ENCODE measurements at regions not wholly inside any gene's neighbourhood (a gene's known extent, or its start where the extent isn't known, plus 50 kb on each side); places are given as distances from the start of the nearest gene placed in this dataset.

DNA sequence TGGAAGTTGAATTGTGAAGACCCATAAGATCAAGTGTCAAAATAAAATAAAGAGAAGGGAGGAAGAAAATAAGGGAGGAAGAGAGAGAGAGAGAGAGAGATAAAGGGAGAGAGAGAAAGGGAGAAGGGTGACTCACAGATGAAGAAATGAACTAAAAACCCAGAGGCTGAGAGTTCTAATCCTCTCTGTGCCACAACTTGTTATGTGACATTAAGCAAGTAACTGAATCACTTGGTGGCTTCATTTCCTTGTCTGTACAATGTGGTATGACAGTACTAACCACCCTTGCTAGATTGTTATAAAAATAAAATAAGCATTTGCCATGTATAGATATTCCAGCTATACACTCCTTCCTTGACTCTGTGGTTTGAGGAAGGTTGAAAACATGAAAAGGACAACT is 189.0 kb upstream of the FRMD6 start:
- Histone ChIP-seq H3K4me1 (ENCODE audit: insufficient read depth, low read length, poor library complexity, severe bottlenecking) (no peaks in the 10 kb centered on the region), H3K27ac (ENCODE audit: low read depth, low read length, poor library complexity, severe bottlenecking) (no peak overlapping the region), H3K27me3 (replicated peaks; ENCODE audit: insufficient read depth, low read depth, low read length, poor library complexity) (no peaks in the 10 kb centered on the region), H3K36me3 (ENCODE audit: insufficient read depth, low read length, poor library complexity, severe bottlenecking) (no peaks in the 10 kb centered on the region), H3K4me3 (ENCODE audit: low read depth, low read length, poor library complexity, severe bottlenecking) (no peak overlapping the region), H3K9me3 (ENCODE audit: low read depth, low read length, poor library complexity, severe bottlenecking) (no peaks in the 10 kb centered on the region)
- no TSS peak for BruUV-seq (replicated peaks)
- TF ChIP-seq, protein P1, sequence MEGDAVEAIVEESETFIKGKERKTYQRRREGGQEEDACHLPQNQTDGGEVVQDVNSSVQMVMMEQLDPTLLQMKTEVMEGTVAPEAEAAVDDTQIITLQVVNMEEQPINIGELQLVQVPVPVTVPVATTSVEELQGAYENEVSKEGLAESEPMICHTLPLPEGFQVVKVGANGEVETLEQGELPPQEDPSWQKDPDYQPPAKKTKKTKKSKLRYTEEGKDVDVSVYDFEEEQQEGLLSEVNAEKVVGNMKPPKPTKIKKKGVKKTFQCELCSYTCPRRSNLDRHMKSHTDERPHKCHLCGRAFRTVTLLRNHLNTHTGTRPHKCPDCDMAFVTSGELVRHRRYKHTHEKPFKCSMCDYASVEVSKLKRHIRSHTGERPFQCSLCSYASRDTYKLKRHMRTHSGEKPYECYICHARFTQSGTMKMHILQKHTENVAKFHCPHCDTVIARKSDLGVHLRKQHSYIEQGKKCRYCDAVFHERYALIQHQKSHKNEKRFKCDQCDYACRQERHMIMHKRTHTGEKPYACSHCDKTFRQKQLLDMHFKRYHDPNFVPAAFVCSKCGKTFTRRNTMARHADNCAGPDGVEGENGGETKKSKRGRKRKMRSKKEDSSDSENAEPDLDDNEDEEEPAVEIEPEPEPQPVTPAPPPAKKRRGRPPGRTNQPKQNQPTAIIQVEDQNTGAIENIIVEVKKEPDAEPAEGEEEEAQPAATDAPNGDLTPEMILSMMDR (conservative IDR thresholded peaks at IDR 0.05; ENCODE audit: low read depth, low read length) = no peak
- TF ChIP-seq EZH2 (IDR thresholded peaks at IDR 0.05; ENCODE audit: borderline replicate concordance, low read depth, low read length, poor library complexity, severe bottlenecking) = no peak
- ChIA-PET POLR2A (ENCODE audit: low non-redundant PET) (interaction anchor here (0.6 kb wide), 1 partner anchor 609 kb away, joined by 12 read pairs; no protein-coding TSS in a partner anchor), CTCF (no interaction called here)
- intact Hi-C loops (cut with micrococcal nuclease; ENCODE audit: unreplicated experiment) = no loop called here
- no peak for DNase-seq (ENCODE audit: low spot score)

DNA sequence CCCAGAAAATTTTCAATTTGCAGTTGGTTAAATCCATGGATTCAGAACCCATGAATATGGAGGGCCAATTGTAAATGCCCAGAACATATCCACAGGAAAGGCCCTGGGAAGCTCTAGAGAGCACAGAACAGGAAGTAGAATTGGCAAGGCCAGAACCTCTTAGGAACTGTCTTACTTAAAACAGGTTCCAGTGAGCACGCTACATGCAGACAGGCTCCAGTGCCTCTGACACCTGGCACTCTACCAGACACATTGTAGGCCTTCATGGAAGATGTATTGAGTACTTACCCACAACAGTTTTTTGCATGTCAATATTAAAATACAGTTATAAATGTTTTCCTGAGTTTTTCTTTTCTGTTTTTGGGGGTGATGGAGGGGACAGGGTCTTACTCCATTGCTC is 188.2 kb upstream of the FRMD6 start:
- ChIA-PET POLR2A (ENCODE audit: low non-redundant PET) (no interaction called here), CTCF (interaction anchor here (0.7 kb wide), 1 partner anchor 1371 kb away, joined by 3 read pairs; no protein-coding TSS in a partner anchor)
- H3K36me3 ChIP-seq (ENCODE audit: insufficient read depth, low read length, poor library complexity, severe bottlenecking) = no peaks in the 10 kb centered on the region
- H3K4me3 ChIP-seq (ENCODE audit: low read depth, low read length, poor library complexity, severe bottlenecking) = no peak overlapping the region
- no peaks in the 10 kb centered on the region for H3K27me3 ChIP-seq (replicated peaks; ENCODE audit: insufficient read depth, low read depth, low read length, poor library complexity)
- no peak for DNase-seq (ENCODE audit: low spot score)
- TF ChIP-seq, protein P1 (conservative IDR thresholded peaks at IDR 0.05; ENCODE audit: low read depth, low read length) = no peak
- no peak for TF ChIP-seq EZH2 (IDR thresholded peaks at IDR 0.05; ENCODE audit: borderline replicate concordance, low read depth, low read length, poor library complexity, severe bottlenecking)
- H3K4me1 ChIP-seq (ENCODE audit: insufficient read depth, low read length, poor library complexity, severe bottlenecking) = no peaks in the 10 kb centered on the region
- H3K9me3 ChIP-seq (ENCODE audit: low read depth, low read length, poor library complexity, severe bottlenecking) = no peaks in the 10 kb centered on the region
- no TSS peak for BruUV-seq (replicated peaks)
- no peak overlapping the region for H3K27ac ChIP-seq (ENCODE audit: low read depth, low read length, poor library complexity, severe bottlenecking)
- intact Hi-C loops (cut with micrococcal nuclease; ENCODE audit: unreplicated experiment) = no loop called here

DNA sequence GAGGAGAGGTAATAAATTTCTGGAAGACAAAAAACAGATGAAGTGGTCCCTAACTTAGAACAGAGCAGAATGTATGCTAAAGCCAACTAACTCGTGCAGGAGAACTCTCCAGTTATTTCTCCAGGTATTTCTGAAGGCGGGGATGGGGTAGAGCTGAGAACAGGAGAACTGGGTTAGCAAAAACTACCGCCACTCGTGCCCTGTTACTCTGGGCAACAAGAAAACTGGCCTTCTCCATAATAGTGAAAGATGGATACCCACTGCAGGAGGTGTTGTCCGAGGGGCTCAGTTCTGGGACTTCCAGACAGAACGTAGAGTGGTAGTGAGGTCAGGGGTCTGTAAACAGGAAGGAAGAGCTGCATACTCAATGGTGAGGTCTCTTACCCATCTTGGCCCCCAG is 187.3 kb upstream of the FRMD6 start:
- ChIA-PET POLR2A (ENCODE audit: low non-redundant PET) (no interaction called here), CTCF (no interaction called here)
- Histone ChIP-seq H3K9me3 (ENCODE audit: low read depth, low read length, poor library complexity, severe bottlenecking) (no peaks in the 10 kb centered on the region), H3K27me3 (replicated peaks; ENCODE audit: insufficient read depth, low read depth, low read length, poor library complexity) (no peaks in the 10 kb centered on the region), H3K4me1 (ENCODE audit: insufficient read depth, low read length, poor library complexity, severe bottlenecking) (no peaks in the 10 kb centered on the region), H3K36me3 (ENCODE audit: insufficient read depth, low read length, poor library complexity, severe bottlenecking) (no peaks in the 10 kb centered on the region), H3K4me3 (ENCODE audit: low read depth, low read length, poor library complexity, severe bottlenecking) (no peak overlapping the region), H3K27ac (ENCODE audit: low read depth, low read length, poor library complexity, severe bottlenecking) (no peak overlapping the region)
- no TSS peak for BruUV-seq (replicated peaks)
- DNase-seq (ENCODE audit: low spot score) = no peak
- TF ChIP-seq, protein P1 (conservative IDR thresholded peaks at IDR 0.05; ENCODE audit: low read depth, low read length) = no peak
- no peak for TF ChIP-seq EZH2 (IDR thresholded peaks at IDR 0.05; ENCODE audit: borderline replicate concordance, low read depth, low read length, poor library complexity, severe bottlenecking)
- intact Hi-C loops (cut with micrococcal nuclease; ENCODE audit: unreplicated experiment) = no loop called here

Data from A673 (cell line).